22Rv1 (cell line): ENCODE measurements at regions not wholly inside any gene's neighbourhood (a gene's known extent, or its start where the extent isn't known, plus 50 kb on each side); places are given as distances from the start of the nearest gene placed in this dataset.

ENCODE experiments used
- H3K27ac ChIP-seq: fragments of 450-650 bp; 2 replicates; pipeline ENCODE4 v1.5.1; 2017
- CTCF ChIP-seq: fragments of 450-650 bp; IDR thresholded peaks from 2 replicates; pipeline ENCODE4 v1.5.1; 2017; ENCODE audit warnings: mild to moderate bottlenecking
- ZFX ChIP-seq: fragments of 450-650 bp; IDR thresholded peaks from 2 replicates; pipeline ENCODE4 v1.6.1; 2017; ENCODE audit warnings: antibody characterized with exemption, borderline replicate concordance

- no peak overlapping the region for H3K27ac ChIP-seq
- no peak for TF ChIP-seq CTCF
- TF ChIP-seq ZFX: no peak
These were observed 398.4 kb downstream of the PRDM2 start for GRCh38 chr1:14098294-14098913.

GRCh38 chr1:14100444-14100843 lies 400.5 kb downstream of the PRDM2 start:
- TF ChIP-seq CTCF (no peak), ZFX (no peak)
- H3K27ac ChIP-seq: no peak overlapping the region

GRCh38 chr1:14100919-14101318 lies 400.9 kb downstream of the PRDM2 start:
- no peak overlapping the region for H3K27ac ChIP-seq
- TF ChIP-seq CTCF (no peak), ZFX (no peak)

GRCh38 chr1:14102180-14102579 lies 402.2 kb downstream of the PRDM2 start:
- TF ChIP-seq ZFX: no peak
- TF ChIP-seq CTCF: no peak
- H3K27ac ChIP-seq: no peak overlapping the region

GRCh38 chr1:14103878-14104430 lies 404.0 kb downstream of the PRDM2 start:
- H3K27ac ChIP-seq: no peak overlapping the region
- TF ChIP-seq CTCF: no peak
- TF ChIP-seq ZFX: no peak

- TF ChIP-seq CTCF (no peak), ZFX (no peak)
- no peak overlapping the region for H3K27ac ChIP-seq
These were observed 406.1 kb downstream of the PRDM2 start for GRCh38 chr1:14106126-14106525.

GRCh38 chr1:14106679-14107313 lies 406.8 kb downstream of the PRDM2 start:
- H3K27ac ChIP-seq: no peak overlapping the region
- TF ChIP-seq ZFX: no peak
- no peak for TF ChIP-seq CTCF
